B cell (primary cell): ENCODE measurements at regions not wholly inside any gene's neighbourhood (a gene's known extent, or its start where the extent isn't known, plus 50 kb on each side); places are given as distances from the start of the nearest gene placed in this dataset.

ENCODE experiments used
- ATAC-seq: fragments of 200-7000 bp; cut with Tn5 transposase; one replicate; pipeline ENCODE4 v1.10.0; 2021; ENCODE audit warnings: low read depth, mild to moderate bottlenecking, moderate number of reproducible peaks, moderate library complexity
- CTCF ChIA-PET: fragments of 350-600 bp; sonication (Branson Sonifier 250); formaldehyde crosslinking; loops from one replicate; lab custom pipeline; 2021; ENCODE audit warnings: antibody characterized with exemption, inconsistent platforms; lab: Charles Lee
- POLR2A ChIA-PET: fragments of 350-600 bp; sonication (Branson Sonifier 250); formaldehyde crosslinking; loops from one replicate; lab custom pipeline; 2021; ENCODE audit warnings: antibody characterized with exemption; lab: Charles Lee
- DNase-seq: peaks from one replicate; pipeline ENCODE4 v3.0.0; 2013
- H2AFZ ChIP-seq: 2 replicates; pipeline ENCODE4 v1.6.1; 2012; ENCODE audit warnings: mild to moderate bottlenecking, low read depth, low read length; ENCODE audit not compliant: insufficient read depth, poor library complexity, severe bottlenecking
- H3K27ac ChIP-seq, 2 donors: 1 replicate in 1 of 2; 2 replicates in 1 of 2; pipeline ENCODE4 v1.5.1; 2012 to 2013; ENCODE audit warnings: low read length in 2 of 2, mild to moderate bottlenecking in 2 of 2, moderate library complexity in 1 of 2
- H3K27me3 ChIP-seq, 4 experiments: fragments of 200-600 bp in 1 of 4; sonication (generic) in 1 of 4; replicated peaks in 1 of 4; 1 replicate in 2 of 4; 2 replicates in 2 of 4; pipeline versions ENCODE4 v1.6.1 to v1.7.0; 2013 to 2016; ENCODE audit warnings: low read length in 3 of 4, mild to moderate bottlenecking in 2 of 4, mixed read lengths in 1 of 4, moderate library complexity in 1 of 4; ENCODE audit not compliant: insufficient read depth in 4 of 4, control insufficient read depth in 3 of 4; ENCODE audit errors: control extremely low read depth in 1 of 4
- H3K36me3 ChIP-seq, 2 experiments: replicated peaks in 1 of 2; 1 replicate in 1 of 2; 2 replicates in 1 of 2; pipeline versions ENCODE4 v1.6.1 to v1.7.1; 2013; ENCODE audit warnings: low read length in 1 of 2; ENCODE audit not compliant: insufficient read depth in 2 of 2, control insufficient read depth in 1 of 2; ENCODE audit errors: control extremely low read depth in 1 of 2, extremely low read depth in 1 of 2
- H3K4me1 ChIP-seq, 2 donors: fragments of 200-600 bp in 1 of 2; sonication (generic) in 1 of 2; 1 replicate in 1 of 2; 2 replicates in 1 of 2; pipeline versions ENCODE4 v1.5.1 to v1.6.1; 2013 to 2017; ENCODE audit warnings: low read length in 2 of 2; ENCODE audit not compliant: control insufficient read depth in 2 of 2, insufficient read depth in 2 of 2
- H3K4me2 ChIP-seq: replicated peaks from 2 replicates; pipeline ENCODE3; 2012; ENCODE audit warnings: mild to moderate bottlenecking, low read depth, low read length; ENCODE audit not compliant: poor library complexity, severe bottlenecking
- H3K4me3 ChIP-seq, 5 experiments: fragments of 200-600 bp in 1 of 5; sonication (generic) in 1 of 5; 1 replicate in 3 of 5; 2 replicates in 2 of 5; pipeline versions ENCODE4 v1.5.1 to v1.7.0; 2011 to 2016; ENCODE audit warnings: low read length in 4 of 5, mild to moderate bottlenecking in 4 of 5, low read depth in 2 of 5, control low read depth in 1 of 5, moderate library complexity in 1 of 5; ENCODE audit not compliant: insufficient read depth in 1 of 5; ENCODE audit errors: control extremely low read depth in 1 of 5, extremely low read depth in 1 of 5
- H3K79me2 ChIP-seq: fragments of 200-600 bp; sonication (generic); one replicate; pipeline ENCODE4 v1.6.0; 2016; ENCODE audit warnings: low read length; ENCODE audit not compliant: control insufficient read depth, insufficient read depth
- H3K9ac ChIP-seq: fragments of 200-600 bp; sonication (generic); 2 replicates; pipeline ENCODE4 v1.6.1; 2017; ENCODE audit warnings: mild to moderate bottlenecking, low read length, moderate library complexity
- H3K9me3 ChIP-seq, 3 donors: one replicate each; pipeline versions ENCODE4 v1.6.1 to v1.7.1; 2013; ENCODE audit warnings: low read length in 2 of 3; ENCODE audit not compliant: control insufficient read depth in 2 of 3, insufficient read depth in 1 of 3; ENCODE audit errors: control extremely low read depth in 1 of 3
- H4K20me1 ChIP-seq: 2 replicates; pipeline ENCODE4 v1.6.0; 2012; ENCODE audit warnings: mild to moderate bottlenecking, low read length; ENCODE audit not compliant: insufficient read depth, control insufficient read depth, poor library complexity, severe bottlenecking
- H3K27ac Mint-ChIP-seq: one replicate; pipeline ENCODE4 v1.8.0; 2021; ENCODE audit warnings: mixed read lengths
- H3K27me3 Mint-ChIP-seq: one replicate; pipeline ENCODE4 v1.8.0; 2021; ENCODE audit warnings: mixed read lengths
- H3K4me1 Mint-ChIP-seq: one replicate; pipeline ENCODE4 v1.8.0; 2021; ENCODE audit warnings: mixed read lengths
- H3K4me3 Mint-ChIP-seq: one replicate; pipeline ENCODE4 v1.8.0; 2021; ENCODE audit warnings: mixed read lengths
- H3K9me3 Mint-ChIP-seq: one replicate; pipeline ENCODE4 v1.8.0; 2022; ENCODE audit warnings: mixed read lengths; ENCODE audit not compliant: insufficient read depth
- CTCF ChIP-seq: fragments of 200-600 bp; IDR thresholded peaks from one replicate; pipeline ENCODE4 v1.8.0; 2022; ENCODE audit warnings: antibody characterized with exemption, mild to moderate bottlenecking
- EZH2 ChIP-seq: IDR thresholded peaks from 2 replicates; pipeline ENCODE4 v1.6.1; 2012; ENCODE audit warnings: borderline replicate concordance, low read depth, mild to moderate bottlenecking, moderate library complexity, low read length; ENCODE audit not compliant: insufficient read depth, poor library complexity, severe bottlenecking
- WGBS: methylation state at CpG from one replicate; pipeline ENCODE4 v1.1.5; 2013; ENCODE audit warnings: missing lambda C conversion rate; ENCODE audit not compliant: insufficient coverage; 5-methylcytosine and 5-hydroxymethylcytosine counted together
- intact Hi-C: fragments of 100-400 bp; cut with micrococcal nuclease; formaldehyde crosslinking; loops from one replicate; pipeline ENCODE4 v1.10.0; 2022

- ATAC-seq (no peak), DNase-seq (no peak)
- Mint-ChIP-seq H3K4me1 (no peaks in the 10 kb centered on the region), H3K4me3 (no peak overlapping the region), H3K9me3 (peaks cover 3% of the 10 kb centered on the region), H3K27me3 (peaks cover 13% of the 10 kb centered on the region), H3K27ac (no peak overlapping the region)
- Histone ChIP-seq H3K27me3 (peaks cover 0 to 3% (median 0%) of the 10 kb centered on the region in 4 experiments), H3K9me3 (peaks cover 0 to 21% (median 0%) of the 10 kb centered on the region in 3 donors), H3K4me1 (no peaks in the 10 kb centered on the region), H3K27ac (no peak overlapping the region), H4K20me1 (no peaks in the 10 kb centered on the region), H3K9ac (no peak overlapping the region), H2AFZ (no peak overlapping the region), H3K79me2 (no peaks in the 10 kb centered on the region), H3K36me3 (no peaks in the 10 kb centered on the region), H3K4me2 (no peak overlapping the region), H3K4me3 (no peak overlapping the region)
- ChIA-PET POLR2A (no interaction called here), CTCF (no interaction called here)
- TF ChIP-seq CTCF = no peak
- TF ChIP-seq EZH2 = no peak
- WGBS = 58% methylated on average over 2 of the region's 6 CpGs
- intact Hi-C loops = no loop called here
Measured at GRCh38 chr10:121669028-121669374, 70.8 kb upstream of the FGFR2 start.

GRCh38 chr10:121668314-121669027 is 70.2 kb upstream of the FGFR2 start:
- Histone ChIP-seq H3K9me3 (peaks cover 0 to 21% (median 0%) of the 10 kb centered on the region in 3 donors), H3K27me3 (peaks cover 0 to 3% (median 0%) of the 10 kb centered on the region in 4 experiments), H3K4me3 (no peak overlapping the region), H3K4me2 (no peak overlapping the region), H3K36me3 (no peaks in the 10 kb centered on the region), H3K9ac (no peak overlapping the region), H4K20me1 (no peaks in the 10 kb centered on the region), H3K4me1 (no peaks in the 10 kb centered on the region), H2AFZ (no peak overlapping the region), H3K27ac (no peak overlapping the region), H3K79me2 (no peaks in the 10 kb centered on the region)
- Mint-ChIP-seq H3K27ac (no peak overlapping the region), H3K4me1 (no peaks in the 10 kb centered on the region), H3K9me3 (peaks cover 3% of the 10 kb centered on the region), H3K27me3 (peaks cover 13% of the 10 kb centered on the region), H3K4me3 (no peak overlapping the region)
- ATAC-seq (no peak), DNase-seq (no peak)
- no peak for TF ChIP-seq EZH2
- no peak for TF ChIP-seq CTCF
- WGBS = 30% methylated on average over 8 of the region's 9 CpGs
- POLR2A ChIA-PET = no interaction called here
- intact Hi-C loops = no loop called here
- CTCF ChIA-PET = no interaction called here
